ENCODE measurements at regions not wholly inside any gene's neighbourhood (a gene's known extent, or its start where the extent isn't known, plus 50 kb on each side); places are given as distances from the start of the nearest gene placed in this dataset.
"Not testable (repeated sequence)": the region's sequence is repeated elsewhere in the genome, so short reads cannot be mapped to it uniquely, and the experiment has no call there.

GRCh38 chr5:21007781-21008180 lies 1019.8 kb upstream of the CDH18 start:
- Mint-ChIP-seq H3K9me3 (ENCODE audit: unreplicated experiment) (no peaks in the 10 kb centered on the region), H3K27ac (ENCODE audit: unreplicated experiment) (no peak overlapping the region), H3K4me1 (ENCODE audit: low read depth, unreplicated experiment) (no peaks in the 10 kb centered on the region), H3K36me3 (ENCODE audit: low read depth, unreplicated experiment) (no peaks in the 10 kb centered on the region), H3K4me3 (ENCODE audit: unreplicated experiment) (no peak overlapping the region), H3K27me3 (ENCODE audit: low read depth, unreplicated experiment) (no peaks in the 10 kb centered on the region)
- Histone ChIP-seq H3K27ac (ENCODE audit: low read depth, low read length) (no peak overlapping the region), H4K20me1 (ENCODE audit: insufficient read depth, low read length) (no peaks in the 10 kb centered on the region), H3K9me3 (ENCODE audit: insufficient read depth, low read depth, low read length) (no peaks in the 10 kb centered on the region), H3K4me1 (ENCODE audit: insufficient read depth, low read length) (no peaks in the 10 kb centered on the region), H3K27me3 (ENCODE audit: insufficient read depth, low read length) (no peaks in the 10 kb centered on the region), H2AFZ (ENCODE audit: low read depth, low read length) (no peak overlapping the region), H3K4me2 (ENCODE audit: low read length) (no peak overlapping the region), H3K36me3 (ENCODE audit: insufficient read depth, low read length) (no peaks in the 10 kb centered on the region), H3K9ac (ENCODE audit: low read length) (no peak overlapping the region), H3K79me2 (ENCODE audit: insufficient read depth, low read length) (no peaks in the 10 kb centered on the region), H3K4me3 (ENCODE audit: insufficient read depth, low read depth, low read length) (no peak overlapping the region)
- DNase-seq (ENCODE audit: low read depth): no peak
- TF ChIP-seq EZH2 (IDR thresholded peaks at IDR 0.05; ENCODE audit: insufficient read depth, low read length) (no peak), CTCF (IDR thresholded peaks at IDR 0.05; ENCODE audit: insufficient read depth, low read depth, low read length) (no peak)
- no peak for FAIRE-seq

GRCh38 chr5:20988933-20989332 lies 1000.9 kb upstream of the CDH18 start:
- not testable (repeated sequence) for FAIRE-seq; H3K79me2 ChIP-seq (ENCODE audit: insufficient read depth, low read length); H3K4me3 Mint-ChIP-seq (ENCODE audit: unreplicated experiment); H3K4me2 ChIP-seq (ENCODE audit: low read length); H3K4me3 ChIP-seq (ENCODE audit: insufficient read depth, low read depth, low read length); H3K36me3 Mint-ChIP-seq (ENCODE audit: low read depth, unreplicated experiment); H3K36me3 ChIP-seq (ENCODE audit: insufficient read depth, low read length); H2AFZ ChIP-seq (ENCODE audit: low read depth, low read length); H3K4me1 ChIP-seq (ENCODE audit: insufficient read depth, low read length); H3K9ac ChIP-seq (ENCODE audit: low read length); DNase-seq (ENCODE audit: low read depth); H3K27ac ChIP-seq (ENCODE audit: low read depth, low read length); H4K20me1 ChIP-seq (ENCODE audit: insufficient read depth, low read length); H3K27me3 ChIP-seq (ENCODE audit: insufficient read depth, low read length); H3K4me1 Mint-ChIP-seq (ENCODE audit: low read depth, unreplicated experiment); H3K27ac Mint-ChIP-seq (ENCODE audit: unreplicated experiment); H3K27me3 Mint-ChIP-seq (ENCODE audit: low read depth, unreplicated experiment); H3K9me3 Mint-ChIP-seq (ENCODE audit: unreplicated experiment); H3K9me3 ChIP-seq (ENCODE audit: insufficient read depth, low read depth, low read length)

- H3K36me3 ChIP-seq (ENCODE audit: insufficient read depth, low read length): no peaks in the 10 kb centered on the region
- no peak overlapping the region for H2AFZ ChIP-seq (ENCODE audit: low read depth, low read length)
- Mint-ChIP-seq H3K4me1 (ENCODE audit: low read depth, unreplicated experiment) (no peaks in the 10 kb centered on the region), H3K9me3 (ENCODE audit: unreplicated experiment) (peaks cover 8% of the 10 kb centered on the region), H3K4me3 (ENCODE audit: unreplicated experiment) (no peak overlapping the region), H3K27ac (ENCODE audit: unreplicated experiment) (no peak overlapping the region), H3K27me3 (ENCODE audit: low read depth, unreplicated experiment) (no peaks in the 10 kb centered on the region), H3K36me3 (ENCODE audit: low read depth, unreplicated experiment) (no peaks in the 10 kb centered on the region)
- no peak overlapping the region for H3K27ac ChIP-seq (ENCODE audit: low read depth, low read length)
- no peak for TF ChIP-seq EZH2 (IDR thresholded peaks at IDR 0.05; ENCODE audit: insufficient read depth, low read length)
- no peak for TF ChIP-seq CTCF (IDR thresholded peaks at IDR 0.05; ENCODE audit: insufficient read depth, low read depth, low read length)
- no peak overlapping the region for H3K4me3 ChIP-seq (ENCODE audit: insufficient read depth, low read depth, low read length)
- no peaks in the 10 kb centered on the region for H3K9me3 ChIP-seq (ENCODE audit: insufficient read depth, low read depth, low read length)
- DNase-seq (ENCODE audit: low read depth) (no peak), FAIRE-seq (no peak)
- no peak overlapping the region for H3K4me2 ChIP-seq (ENCODE audit: low read length)
- H3K9ac ChIP-seq (ENCODE audit: low read length): no peak overlapping the region
- no peaks in the 10 kb centered on the region for H3K27me3 ChIP-seq (ENCODE audit: insufficient read depth, low read length)
- H3K4me1 ChIP-seq (ENCODE audit: insufficient read depth, low read length): no peaks in the 10 kb centered on the region
- no peaks in the 10 kb centered on the region for H3K79me2 ChIP-seq (ENCODE audit: insufficient read depth, low read length)
- no peaks in the 10 kb centered on the region for H4K20me1 ChIP-seq (ENCODE audit: insufficient read depth, low read length)
Measured at GRCh38 chr5:20985754-20986153, 997.8 kb upstream of the CDH18 start.
